ENCODE measurements at regions not wholly inside any gene's neighbourhood (a gene's known extent, or its start where the extent isn't known, plus 50 kb on each side); places are given as distances from the start of the nearest gene placed in this dataset.

DNA sequence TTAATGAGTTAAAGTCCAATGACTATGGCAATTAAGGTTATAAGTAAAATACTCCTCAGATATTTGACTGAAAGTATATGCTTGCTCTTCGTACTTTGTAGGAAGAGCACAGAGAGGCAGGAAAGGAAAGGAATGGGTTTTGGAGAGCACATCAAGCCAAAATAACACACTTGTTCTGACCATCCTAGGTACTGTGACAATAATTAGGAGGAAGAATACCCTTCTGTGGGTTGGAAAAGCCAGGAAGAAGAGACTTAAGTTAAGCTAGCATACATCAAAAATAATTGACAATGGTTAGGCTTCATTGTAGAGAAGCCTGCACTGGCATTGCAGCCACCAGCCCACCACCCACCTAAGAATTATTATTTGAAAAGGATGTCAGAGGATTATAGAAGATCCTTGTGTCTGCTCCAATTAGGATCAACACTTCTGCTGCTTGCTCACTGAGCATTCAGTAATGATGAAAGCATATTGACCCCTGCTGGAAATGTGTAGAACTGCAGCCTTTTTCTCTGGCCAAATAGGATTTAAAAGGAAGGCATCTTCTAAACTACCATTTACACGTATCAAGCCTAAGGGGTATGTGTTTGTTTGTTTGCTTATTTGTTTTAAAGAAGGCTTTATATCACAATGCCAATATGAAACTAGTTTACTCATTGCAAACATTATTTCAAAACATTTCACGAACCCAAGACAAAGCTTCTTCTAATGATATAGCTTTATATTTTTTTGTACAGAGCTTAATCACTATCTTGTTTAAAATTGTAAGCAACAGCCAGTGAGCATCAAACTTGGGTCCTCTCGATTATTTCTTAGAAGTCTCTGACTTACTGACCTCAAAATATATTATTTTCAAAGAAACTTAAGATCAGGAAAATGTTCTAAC is 286.2 kb upstream of the TET2 start:
- Histone ChIP-seq H3F3A (ENCODE audit: insufficient read depth) (no peaks in the 10 kb centered on the region), H3K27ac (ENCODE audit: low read depth, low read length) (no peak overlapping the region), H3K79me2 (ENCODE audit: insufficient read depth, low read length) (no peaks in the 10 kb centered on the region), H3K9me2 (replicated peaks; ENCODE audit: insufficient read depth, low read length) (no peaks in the 10 kb centered on the region), H3K36me3 (ENCODE audit: low read length) (no peaks in the 10 kb centered on the region), H4K20me1 (ENCODE audit: low read depth, low read length) (no peaks in the 10 kb centered on the region), H3K9ac (ENCODE audit: low read length) (no peak overlapping the region), H3K4me2 (ENCODE audit: low read depth, low read length, poor library complexity, severe bottlenecking) (no peak overlapping the region), H3K4me3 (ENCODE audit: insufficient read depth, low read length, poor library complexity, severe bottlenecking) (no peak overlapping the region), H2AFZ (ENCODE audit: low read depth, low read length, severe bottlenecking) (no peak overlapping the region), H3K9me3 (ENCODE audit: insufficient read depth, low read length) (no peaks in the 10 kb centered on the region), H3K27me3 (ENCODE audit: low read length) (no peaks in the 10 kb centered on the region)
- TF ChIP-seq EZH2phosphoT487 (conservative IDR thresholded peaks at IDR 0.05; ENCODE audit: low read length) = no peak
- TF ChIP-seq, protein P1, sequence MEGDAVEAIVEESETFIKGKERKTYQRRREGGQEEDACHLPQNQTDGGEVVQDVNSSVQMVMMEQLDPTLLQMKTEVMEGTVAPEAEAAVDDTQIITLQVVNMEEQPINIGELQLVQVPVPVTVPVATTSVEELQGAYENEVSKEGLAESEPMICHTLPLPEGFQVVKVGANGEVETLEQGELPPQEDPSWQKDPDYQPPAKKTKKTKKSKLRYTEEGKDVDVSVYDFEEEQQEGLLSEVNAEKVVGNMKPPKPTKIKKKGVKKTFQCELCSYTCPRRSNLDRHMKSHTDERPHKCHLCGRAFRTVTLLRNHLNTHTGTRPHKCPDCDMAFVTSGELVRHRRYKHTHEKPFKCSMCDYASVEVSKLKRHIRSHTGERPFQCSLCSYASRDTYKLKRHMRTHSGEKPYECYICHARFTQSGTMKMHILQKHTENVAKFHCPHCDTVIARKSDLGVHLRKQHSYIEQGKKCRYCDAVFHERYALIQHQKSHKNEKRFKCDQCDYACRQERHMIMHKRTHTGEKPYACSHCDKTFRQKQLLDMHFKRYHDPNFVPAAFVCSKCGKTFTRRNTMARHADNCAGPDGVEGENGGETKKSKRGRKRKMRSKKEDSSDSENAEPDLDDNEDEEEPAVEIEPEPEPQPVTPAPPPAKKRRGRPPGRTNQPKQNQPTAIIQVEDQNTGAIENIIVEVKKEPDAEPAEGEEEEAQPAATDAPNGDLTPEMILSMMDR (IDR thresholded peaks at IDR 0.05; ENCODE audit: insufficient read depth, low read length, poor library complexity, severe bottlenecking) = peak; percentile 49

DNA sequence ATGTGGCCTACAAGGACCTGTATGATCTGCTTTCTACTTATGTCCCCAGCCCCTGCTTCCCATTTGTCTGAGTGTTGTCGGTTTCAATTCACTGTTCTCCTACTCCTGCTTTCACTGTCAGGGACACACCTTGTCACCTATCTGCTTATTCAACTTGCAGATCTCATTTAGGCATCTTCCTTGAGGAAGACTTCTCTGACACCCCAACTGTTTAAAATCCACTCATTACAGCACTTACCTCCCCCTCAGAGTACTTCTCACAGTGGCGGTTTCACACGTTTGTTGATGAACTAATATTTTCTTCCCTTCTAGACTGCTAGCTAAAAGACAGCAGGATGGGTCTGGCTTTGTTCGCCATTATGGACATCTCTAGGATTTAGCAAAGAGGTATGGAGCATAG is 279.9 kb upstream of the TET2 start:
- Histone ChIP-seq H3F3A (ENCODE audit: insufficient read depth) (no peaks in the 10 kb centered on the region), H3K4me2 (ENCODE audit: low read depth, low read length, poor library complexity, severe bottlenecking) (no peak overlapping the region), H3K79me2 (ENCODE audit: insufficient read depth, low read length) (no peaks in the 10 kb centered on the region), H3K9ac (ENCODE audit: low read length) (no peak overlapping the region), H3K27ac (ENCODE audit: low read depth, low read length) (no peak overlapping the region), H3K27me3 (ENCODE audit: low read length) (no peaks in the 10 kb centered on the region), H2AFZ (ENCODE audit: low read depth, low read length, severe bottlenecking) (no peak overlapping the region), H3K9me2 (replicated peaks; ENCODE audit: insufficient read depth, low read length) (no peaks in the 10 kb centered on the region), H4K20me1 (ENCODE audit: low read depth, low read length) (no peaks in the 10 kb centered on the region), H3K36me3 (ENCODE audit: low read length) (no peaks in the 10 kb centered on the region), H3K4me3 (ENCODE audit: insufficient read depth, low read length, poor library complexity, severe bottlenecking) (no peak overlapping the region), H3K9me3 (ENCODE audit: insufficient read depth, low read length) (no peaks in the 10 kb centered on the region)
- no peak for TF ChIP-seq EZH2phosphoT487 (conservative IDR thresholded peaks at IDR 0.05; ENCODE audit: low read length)
- TF ChIP-seq, protein P1 (IDR thresholded peaks at IDR 0.05; ENCODE audit: insufficient read depth, low read length, poor library complexity, severe bottlenecking) = no peak

DNA sequence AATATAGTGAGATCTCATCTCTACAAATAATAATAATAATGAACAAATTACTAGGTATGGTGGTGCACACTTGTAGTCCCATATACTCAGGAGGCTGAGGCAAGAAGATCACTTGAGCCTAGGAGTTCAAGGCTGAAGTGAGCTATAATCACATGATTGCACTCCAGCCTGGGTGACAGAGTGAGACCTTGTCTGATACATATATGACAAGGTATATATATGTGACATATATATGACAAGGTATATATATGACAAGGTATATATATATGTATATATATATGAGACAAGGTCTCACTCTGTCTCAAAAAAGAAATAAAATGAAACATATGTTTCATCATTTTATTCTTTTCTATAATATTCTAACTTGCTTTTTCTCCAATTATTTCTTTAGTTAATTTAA is 278.1 kb upstream of the TET2 start:
- Histone ChIP-seq H3K4me3 (ENCODE audit: insufficient read depth, low read length, poor library complexity, severe bottlenecking) (no peak overlapping the region), H3K79me2 (ENCODE audit: insufficient read depth, low read length) (no peaks in the 10 kb centered on the region), H3K27me3 (ENCODE audit: low read length) (no peaks in the 10 kb centered on the region), H3K9me3 (ENCODE audit: insufficient read depth, low read length) (no peaks in the 10 kb centered on the region), H3K9me2 (replicated peaks; ENCODE audit: insufficient read depth, low read length) (no peaks in the 10 kb centered on the region), H3K4me2 (ENCODE audit: low read depth, low read length, poor library complexity, severe bottlenecking) (no peak overlapping the region), H4K20me1 (ENCODE audit: low read depth, low read length) (no peaks in the 10 kb centered on the region), H3K36me3 (ENCODE audit: low read length) (no peaks in the 10 kb centered on the region), H2AFZ (ENCODE audit: low read depth, low read length, severe bottlenecking) (no peak overlapping the region), H3F3A (ENCODE audit: insufficient read depth) (no peaks in the 10 kb centered on the region), H3K9ac (ENCODE audit: low read length) (no peak overlapping the region), H3K27ac (ENCODE audit: low read depth, low read length) (no peak overlapping the region)
- TF ChIP-seq, protein P1 (IDR thresholded peaks at IDR 0.05; ENCODE audit: insufficient read depth, low read length, poor library complexity, severe bottlenecking) = no peak
- TF ChIP-seq EZH2phosphoT487 (conservative IDR thresholded peaks at IDR 0.05; ENCODE audit: low read length) = no peak

Measured in SU-DHL-6 (cell line).